Mesenchymal stem cell (in vitro differentiated cells and primary cell): ENCODE measurements at regions not wholly inside any gene's neighbourhood (a gene's known extent, or its start where the extent isn't known, plus 50 kb on each side); places are given as distances from the start of the nearest gene placed in this dataset.

Experiments used
- DNase-seq: peaks from one replicate; pipeline ENCODE4 v3.0.0-alpha.2; 2013
- H2AFZ ChIP-seq: one replicate; pipeline ENCODE4 v1.6.1; 2013; ENCODE audit warnings: low read depth, mild to moderate bottlenecking, control low read depth, inconsistent platforms, low read length, moderate library complexity
- H2AK5ac ChIP-seq: 2 replicates; pipeline ENCODE4 v1.6.1; 2013; ENCODE audit warnings: low read length, moderate library complexity, mild to moderate bottlenecking, inconsistent platforms; ENCODE audit not compliant: severe bottlenecking
- H2BK120ac ChIP-seq: one replicate; pipeline ENCODE4 v1.6.1; 2013; ENCODE audit warnings: low read depth, mild to moderate bottlenecking, inconsistent platforms, low read length, moderate library complexity
- H2BK12ac ChIP-seq, 2 experiments: one replicate each; pipeline ENCODE4 v1.6.1; 2013; ENCODE audit warnings: inconsistent platforms in 2 of 2, low read length in 2 of 2, mild to moderate bottlenecking in 2 of 2, moderate library complexity in 2 of 2, control low read depth in 1 of 2
- H2BK15ac ChIP-seq: one replicate; pipeline ENCODE4 v1.6.1; 2013; ENCODE audit warnings: mild to moderate bottlenecking, low read depth, inconsistent platforms; ENCODE audit not compliant: poor library complexity, severe bottlenecking
- H2BK5ac ChIP-seq: 2 replicates; pipeline ENCODE4 v1.6.1; 2013; ENCODE audit warnings: low read depth, mild to moderate bottlenecking, low read length, control low read depth, inconsistent platforms; ENCODE audit not compliant: poor library complexity, severe bottlenecking
- H3K14ac ChIP-seq, 2 experiments: one replicate each; pipeline ENCODE4 v1.6.1; 2013; ENCODE audit warnings: inconsistent platforms in 2 of 2, low read length in 2 of 2, control low read depth in 1 of 2, mild to moderate bottlenecking in 1 of 2, moderate library complexity in 1 of 2
- H3K18ac ChIP-seq, 2 experiments: one replicate each; pipeline ENCODE4 v1.6.1; 2013; ENCODE audit warnings: inconsistent platforms in 2 of 2, low read length in 2 of 2, control low read depth in 1 of 2, low read depth in 1 of 2, mild to moderate bottlenecking in 1 of 2
- H3K23ac ChIP-seq, 2 experiments: one replicate each; pipeline ENCODE4 v1.6.1; 2013; ENCODE audit warnings: inconsistent platforms in 2 of 2, low read length in 2 of 2, mild to moderate bottlenecking in 2 of 2, moderate library complexity in 2 of 2, control low read depth in 1 of 2
- H3K27ac ChIP-seq: 2 replicates; pipeline ENCODE4 v1.5.1; 2013; ENCODE audit warnings: mild to moderate bottlenecking, moderate library complexity, low read length, control low read depth, inconsistent platforms; ENCODE audit not compliant: poor library complexity, severe bottlenecking
- H3K27me3 ChIP-seq, 2 experiments: 2 replicates each; pipeline versions ENCODE4 v1.6.1 to v1.7.0; 2013; ENCODE audit warnings: low read length in 2 of 2, mild to moderate bottlenecking in 2 of 2, moderate library complexity in 2 of 2, control low read depth in 1 of 2, inconsistent platforms in 1 of 2; ENCODE audit not compliant: control insufficient read depth in 1 of 2, insufficient read depth in 1 of 2
- H3K36me3 ChIP-seq, 2 experiments: 2 replicates each; pipeline versions ENCODE4 v1.6.1 to v1.7.0; 2013; ENCODE audit warnings: low read length in 2 of 2, control low read depth in 1 of 2, inconsistent platforms in 1 of 2, low read depth in 1 of 2, mild to moderate bottlenecking in 1 of 2; ENCODE audit not compliant: insufficient read depth in 2 of 2, control insufficient read depth in 1 of 2
- H3K4ac ChIP-seq, 2 experiments: one replicate each; pipeline ENCODE4 v1.6.1; 2013; ENCODE audit warnings: inconsistent platforms in 2 of 2, low read length in 2 of 2, mild to moderate bottlenecking in 2 of 2, moderate library complexity in 2 of 2, control low read depth in 1 of 2, low read depth in 1 of 2
- H3K4me1 ChIP-seq: 2 replicates; pipeline ENCODE4 v1.6.1; 2013; ENCODE audit warnings: low read depth, low read length, control low read depth; ENCODE audit not compliant: control insufficient read depth, insufficient read depth
- H3K4me2 ChIP-seq: 2 replicates; pipeline ENCODE4 v1.6.1; 2013; ENCODE audit warnings: low read length, mild to moderate bottlenecking, inconsistent platforms; ENCODE audit not compliant: poor library complexity, severe bottlenecking
- H3K4me3 ChIP-seq, 2 experiments: 2 replicates each; pipeline versions ENCODE4 v1.5.1 to v1.7.0; 2013; ENCODE audit warnings: low read length in 2 of 2, mild to moderate bottlenecking in 2 of 2, control low read depth in 1 of 2, low read depth in 1 of 2; ENCODE audit not compliant: insufficient read depth in 1 of 2
- H3K79me1 ChIP-seq: replicated peaks from 2 replicates; pipeline ENCODE4 v1.6.1; 2013; ENCODE audit warnings: mild to moderate bottlenecking, control low read depth, low read length, inconsistent platforms; ENCODE audit not compliant: poor library complexity, severe bottlenecking
- H3K9ac ChIP-seq: 2 replicates; pipeline ENCODE4 v1.7.0; 2013; ENCODE audit warnings: mild to moderate bottlenecking, low read length, moderate library complexity
- H3K9me3 ChIP-seq: 2 replicates; pipeline ENCODE4 v1.7.0; 2013; ENCODE audit warnings: mild to moderate bottlenecking, low read length; ENCODE audit not compliant: control insufficient read depth
- H4K8ac ChIP-seq: one replicate; pipeline ENCODE4 v1.6.1; 2013; ENCODE audit warnings: inconsistent platforms, mild to moderate bottlenecking, low read length, moderate library complexity
- H4K91ac ChIP-seq: one replicate; pipeline ENCODE4 v1.6.1; 2013; ENCODE audit warnings: mild to moderate bottlenecking, low read length, inconsistent platforms
- WGBS: methylation state at CpG from one replicate; pipeline ENCODE4 v1.1.7; 2013; ENCODE audit warnings: mixed read lengths; 5-methylcytosine and 5-hydroxymethylcytosine counted together

GRCh38 chr2:234130777-234131181 is 80.3 kb downstream of the SPP2 start:
- Histone ChIP-seq H3K9ac (no peak overlapping the region), H3K4me1 (peaks cover 7% of the 10 kb centered on the region), H3K79me1 (peaks cover 1% of the 10 kb centered on the region), H3K9me3 (no peaks in the 10 kb centered on the region), H3K27ac (peak overlapping the region; percentile 32), H2BK12ac (no peak overlapping the region), H3K36me3 (no peaks in the 10 kb centered on the region), H3K4me3 (no peak overlapping the region), H4K8ac (no peak overlapping the region), H3K4ac (no peak overlapping the region), H4K91ac (no peak overlapping the region), H3K4me2 (no peak overlapping the region), H3K23ac (no peak overlapping the region), H3K14ac (no peak overlapping the region), H2AFZ (no peak overlapping the region), H2BK120ac (no peak overlapping the region), H3K27me3 (no peaks in the 10 kb centered on the region), H2BK5ac (no peak overlapping the region), H2AK5ac (peak overlapping the region; percentile 90), H3K18ac (no peak overlapping the region), H2BK15ac (no peak overlapping the region)
- 86% methylated on average over 3 of the region's 3 CpGs for WGBS
- no peak for DNase-seq

- Histone ChIP-seq H3K27me3 (no peaks in the 10 kb centered on the region), H2BK15ac (no peak overlapping the region), H3K4me2 (no peak overlapping the region), H3K79me1 (no peaks in the 10 kb centered on the region), H2BK5ac (no peak overlapping the region), H3K23ac (no peak overlapping the region), H2BK120ac (no peak overlapping the region), H3K27ac (no peak overlapping the region), H3K9ac (no peak overlapping the region), H3K36me3 (no peaks in the 10 kb centered on the region), H4K8ac (no peak overlapping the region), H3K14ac (no peak overlapping the region), H2AFZ (no peak overlapping the region), H2AK5ac (peak overlapping the region; percentile 68), H3K4ac (no peak overlapping the region), H4K91ac (no peak overlapping the region), H3K4me1 (peaks cover 3% of the 10 kb centered on the region), H3K4me3 (no peak overlapping the region), H3K18ac (no peak overlapping the region), H2BK12ac (no peak overlapping the region), H3K9me3 (no peaks in the 10 kb centered on the region)
- WGBS = 59% methylated on average over 1 of the region's 1 CpG
- DNase-seq = no peak
Measured at GRCh38 chr2:234128606-234129005, 78.1 kb downstream of the SPP2 start.
